ENCODE measurements at regions not wholly inside any gene's neighbourhood (a gene's known extent, or its start where the extent isn't known, plus 50 kb on each side); places are given as distances from the start of the nearest gene placed in this dataset.
"Not testable (repeated sequence)": the region's sequence is repeated elsewhere in the genome, so short reads cannot be mapped to it uniquely, and the experiment has no call there.

- DNase-seq (ENCODE audit: extremely low read depth, low read depth, low spot score), result no peak
Observed at GRCh38 chr7:26083113-26083512, 68.9 kb upstream of the NFE2L3 start.

- DNase-seq (ENCODE audit: extremely low read depth, low read depth, low spot score), result no peak
Observed at GRCh38 chr7:26084418-26084817, 67.6 kb upstream of the NFE2L3 start.

DNA sequence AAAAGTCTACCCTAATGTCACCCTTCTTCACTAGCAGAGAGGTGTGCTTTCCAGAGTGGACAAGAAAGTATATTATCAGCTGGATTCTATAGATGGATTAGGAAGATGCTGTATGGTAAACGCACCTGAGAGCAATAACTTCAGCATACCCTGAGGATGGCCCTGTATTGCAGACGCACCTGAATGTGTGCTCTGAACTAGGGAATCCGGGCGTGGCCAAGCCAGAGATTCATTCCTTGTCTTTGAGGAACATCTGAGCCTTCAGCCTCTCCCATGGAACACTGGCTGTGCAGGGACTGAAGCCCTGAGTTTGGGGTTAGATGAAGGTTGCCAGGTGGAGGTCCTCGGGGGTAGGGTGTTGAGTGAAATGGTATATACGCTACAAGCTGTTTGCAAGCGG lies 66.2 kb upstream of the NFE2L3 start:
- DNase-seq (ENCODE audit: extremely low read depth, low read depth, low spot score), result no peak

- DNase-seq (ENCODE audit: extremely low read depth, low read depth, low spot score), result no peak
Observed at GRCh38 chr7:26087321-26088091, 64.5 kb upstream of the NFE2L3 start.

- DNase-seq (ENCODE audit: extremely low read depth, low read depth, low spot score), result not testable (repeated sequence)
Observed at GRCh38 chr7:26089469-26089868, 62.5 kb upstream of the NFE2L3 start.

- DNase-seq (ENCODE audit: extremely low read depth, low read depth, low spot score), result peak; percentile 45
Observed at GRCh38 chr7:26090927-26091519, 61.0 kb upstream of the NFE2L3 start.

DNA sequence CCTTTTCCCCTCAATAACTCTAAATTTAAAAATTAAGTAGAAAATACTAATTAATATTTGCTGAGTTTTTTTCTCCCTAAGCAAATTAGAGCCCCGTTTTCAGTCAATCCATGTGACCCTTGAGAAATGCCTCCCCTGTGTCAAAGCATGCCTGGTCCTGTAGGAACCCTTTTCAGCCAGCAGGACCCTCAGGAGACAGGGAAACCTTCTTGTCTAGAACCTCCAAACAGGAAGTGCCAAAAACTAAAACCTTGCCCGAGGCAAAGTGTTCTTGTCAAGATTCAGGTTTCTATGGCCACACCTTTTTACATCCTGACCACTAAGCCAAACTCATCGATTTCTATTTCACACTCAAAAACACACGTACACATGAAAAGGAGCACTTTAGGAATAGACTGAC lies 60.1 kb upstream of the NFE2L3 start:
- DNase-seq (ENCODE audit: extremely low read depth, low read depth, low spot score), result no peak

DNA sequence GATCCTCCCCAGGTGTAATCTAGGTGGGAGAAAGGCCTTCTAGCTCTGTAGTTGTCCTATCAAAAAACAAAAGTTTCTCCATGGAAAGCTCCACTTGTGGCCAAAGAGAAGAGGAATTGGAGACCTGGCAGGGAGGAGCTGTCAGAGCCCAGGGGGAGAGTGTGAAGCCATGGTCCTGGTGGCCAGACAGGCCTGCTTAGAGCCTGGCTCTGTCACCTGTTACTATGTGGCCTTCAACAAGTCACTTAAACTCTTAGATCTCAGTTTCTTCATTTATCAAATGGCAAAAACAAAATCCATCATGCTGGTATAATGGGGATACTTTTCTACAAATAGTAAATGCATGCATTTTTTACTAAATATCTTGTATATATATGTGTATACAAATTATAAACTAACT lies 59.0 kb upstream of the NFE2L3 start:
- no peak for DNase-seq (ENCODE audit: extremely low read depth, low read depth, low spot score)

DNA sequence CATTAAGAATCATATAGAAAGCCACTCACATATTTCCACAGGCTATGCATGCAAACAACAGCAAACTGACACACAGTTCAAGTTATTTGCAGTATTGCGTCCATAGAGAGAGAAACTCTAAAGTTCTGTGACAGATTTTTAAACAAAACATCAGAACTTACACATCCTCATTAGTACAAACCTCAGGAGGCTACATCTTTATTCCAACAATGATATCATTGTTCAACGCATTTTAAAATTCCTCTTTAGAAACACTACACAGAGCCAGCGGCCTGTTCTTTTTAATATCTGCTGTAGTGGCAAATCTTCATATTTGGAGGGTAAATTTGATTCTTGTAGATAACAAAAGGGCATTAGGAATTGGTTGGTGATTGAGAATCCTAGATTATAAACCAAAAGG lies 55.9 kb upstream of the NFE2L3 start:
- no peak for DNase-seq (ENCODE audit: extremely low read depth, low read depth, low spot score)

DNA sequence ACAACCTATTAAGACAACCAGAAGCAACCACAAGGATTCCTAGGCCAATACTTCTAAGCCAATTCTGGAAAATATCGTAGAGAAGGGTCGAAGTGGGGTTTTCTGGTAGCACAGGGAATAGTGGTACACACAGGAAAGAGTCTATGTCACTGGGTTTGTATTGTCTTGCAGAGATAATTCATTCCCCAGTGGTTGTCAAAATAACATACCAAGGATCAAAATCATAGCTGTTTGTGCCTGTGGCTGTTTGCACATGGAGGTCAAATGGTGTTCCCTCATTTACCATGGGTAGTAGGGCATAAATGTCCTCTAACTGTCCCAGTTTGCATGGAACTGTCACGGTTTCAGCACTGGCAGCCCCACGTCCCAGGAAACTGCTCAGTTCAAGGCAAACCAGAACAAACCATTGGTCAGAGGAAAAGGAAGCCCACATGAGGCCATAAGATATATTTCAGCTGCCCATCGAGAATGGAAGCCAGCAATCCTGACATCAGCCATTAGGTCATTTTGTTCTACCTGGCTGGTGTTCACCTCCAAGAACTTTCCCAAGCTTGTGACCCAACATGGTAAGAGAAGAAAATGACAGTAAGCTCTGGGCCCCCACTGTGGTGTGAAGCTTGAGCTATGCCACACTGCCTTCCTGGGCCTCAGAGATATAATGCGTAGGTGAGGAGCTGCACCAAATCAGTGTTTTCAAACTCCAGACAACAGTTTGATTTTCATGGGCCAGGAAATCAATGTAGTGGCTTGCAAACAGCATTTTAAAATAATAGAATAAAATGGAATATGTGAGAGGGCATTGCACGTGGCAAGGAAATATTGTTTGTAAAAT lies 53.9 kb upstream of the NFE2L3 start:
- DNase-seq (ENCODE audit: extremely low read depth, low read depth, low spot score), result no peak

DNA sequence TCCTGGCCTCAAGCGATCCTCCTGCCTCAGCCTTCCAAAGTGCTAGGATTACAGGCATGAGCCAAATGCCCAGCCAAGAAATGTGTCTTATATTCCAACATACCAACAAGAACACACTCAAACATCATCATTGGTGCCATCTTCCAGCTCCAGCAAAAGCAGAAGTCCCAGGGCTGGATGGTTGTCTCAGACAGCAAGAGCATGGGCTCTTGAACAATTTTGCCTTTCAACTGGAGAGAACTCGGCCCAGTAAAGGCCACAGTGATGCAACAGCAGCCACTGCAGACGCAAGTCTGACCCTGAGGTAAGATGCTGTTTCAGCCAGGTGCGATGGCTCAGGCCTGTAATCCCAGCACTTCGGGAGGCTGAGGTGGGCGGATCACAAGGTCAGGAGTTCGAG lies 52.8 kb upstream of the NFE2L3 start:
- no peak for DNase-seq (ENCODE audit: extremely low read depth, low read depth, low spot score)

- DNase-seq (ENCODE audit: extremely low read depth, low read depth, low spot score), result no peak
Observed at GRCh38 chr7:26100406-26101339, 51.3 kb upstream of the NFE2L3 start.

DNA sequence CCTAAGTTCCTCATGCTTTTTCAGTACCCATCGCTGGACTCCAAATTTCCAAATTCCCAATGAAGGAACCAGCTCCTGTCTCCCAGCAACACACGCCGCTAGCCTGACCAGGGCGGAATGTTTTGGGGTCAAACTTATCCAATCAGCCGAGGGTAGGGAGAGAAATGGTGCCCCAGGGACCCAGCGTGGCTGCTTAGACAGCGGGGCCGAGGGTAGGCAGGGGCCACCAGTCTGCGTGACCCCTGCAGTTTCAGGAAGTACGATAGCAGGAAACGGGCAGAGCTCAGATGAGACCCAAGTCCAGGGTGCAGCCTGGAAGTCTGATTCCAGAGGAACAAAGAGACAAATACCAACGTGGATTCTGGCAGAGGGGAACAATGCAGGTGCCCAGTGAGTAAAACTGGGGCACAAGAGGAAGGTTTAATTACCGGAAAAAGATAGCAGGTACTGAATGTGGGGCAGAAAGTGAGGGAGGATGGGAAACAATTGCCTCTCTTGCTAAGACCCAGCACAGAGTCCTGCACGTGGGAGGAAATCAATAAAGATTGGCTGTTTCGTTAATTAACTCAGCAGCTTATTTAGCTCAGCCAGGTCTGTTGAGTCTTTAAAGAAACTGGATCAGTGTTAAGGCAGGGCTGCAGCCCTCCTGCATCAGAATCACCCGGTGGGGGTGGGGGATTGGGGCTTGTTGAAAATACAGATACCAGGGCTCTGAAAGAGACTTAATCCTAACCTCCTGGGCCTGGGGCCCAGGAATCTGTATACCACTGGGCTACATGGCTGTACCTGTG lies 50.4 kb upstream of the NFE2L3 start:
- no peak for DNase-seq (ENCODE audit: extremely low read depth, low read depth, low spot score)

DNA sequence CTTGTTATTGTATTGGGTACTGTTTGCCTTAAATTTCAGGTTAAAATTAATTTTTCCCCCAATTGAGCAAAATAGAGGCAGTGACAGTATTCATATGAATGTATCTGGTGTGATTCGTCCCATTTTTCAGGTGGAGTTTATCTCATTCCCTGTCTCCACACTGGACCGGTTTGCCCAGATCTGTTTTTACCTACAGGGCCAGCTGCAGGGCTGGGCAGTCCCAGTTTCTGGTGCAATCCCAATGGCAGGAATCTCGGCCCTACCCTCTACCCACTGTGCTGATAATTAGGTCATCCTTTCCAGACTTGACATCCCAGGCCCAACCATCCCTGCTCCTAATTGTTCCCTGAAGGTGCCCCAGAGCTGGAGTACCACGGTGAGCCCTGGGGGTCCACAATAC lies 49.8 kb upstream of the NFE2L3 start:
- no peak for DNase-seq (ENCODE audit: extremely low read depth, low read depth, low spot score)
